ENCODE measurements at regions not wholly inside any gene's neighbourhood (a gene's known extent, or its start where the extent isn't known, plus 50 kb on each side); places are given as distances from the start of the nearest gene placed in this dataset.

DNA sequence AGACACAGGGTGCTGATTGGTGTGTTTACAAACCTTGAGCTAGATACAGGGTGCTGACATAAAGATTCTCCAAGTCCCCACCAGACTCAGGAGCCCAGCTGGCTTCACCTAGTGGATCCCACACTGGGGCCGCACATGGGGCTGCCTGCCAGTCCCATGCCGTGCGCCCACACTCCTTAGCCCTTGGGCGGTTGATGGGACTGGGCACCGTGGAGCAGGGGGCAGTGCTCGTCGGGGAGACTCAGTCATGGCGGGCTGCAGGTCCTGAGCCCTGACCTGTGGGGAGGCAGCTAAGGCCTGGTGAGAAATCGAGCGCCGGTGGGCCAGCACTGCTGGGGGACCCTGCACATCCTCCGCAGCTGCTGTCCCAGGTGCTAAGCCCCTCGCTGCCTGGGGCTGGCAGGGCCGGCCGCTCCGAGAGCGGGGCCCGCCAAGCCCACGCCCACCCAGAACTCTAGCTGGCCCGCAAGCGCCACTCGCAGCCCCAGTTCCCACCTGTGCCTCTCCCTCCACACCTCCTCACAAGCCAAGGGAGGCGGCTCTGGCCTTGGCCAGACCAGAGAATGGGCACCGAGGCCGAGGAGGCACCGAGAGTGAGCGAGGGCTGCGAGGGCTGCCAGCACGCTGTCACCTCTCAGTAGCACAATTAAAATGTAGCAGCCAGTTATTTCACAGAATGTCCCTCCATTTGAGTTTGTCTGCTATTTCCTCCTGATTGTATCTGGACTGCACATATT is 76.1 kb upstream of the PNPLA4 start:
- no peak overlapping the region for H3K27ac ChIP-seq (ENCODE audit: low read length, poor library complexity, severe bottlenecking)
- no peaks in the 10 kb centered on the region for H3K27me3 ChIP-seq (ENCODE audit: control insufficient read depth in 1 of 2, insufficient read depth in 1 of 2, low read length in 2 of 2)
- H4K91ac ChIP-seq (ENCODE audit: low read length) = no peak overlapping the region
- no peak overlapping the region for H2BK15ac ChIP-seq (ENCODE audit: low read depth, poor library complexity, severe bottlenecking)
- no peak overlapping the region for H3K4me3 ChIP-seq (ENCODE audit: insufficient read depth in 1 of 2, low read depth in 1 of 2, low read length in 2 of 2)
- no peak overlapping the region for H3K14ac ChIP-seq (ENCODE audit: low read length in 2 of 2)
- WGBS = 98% methylated on average over 28 of the region's 29 CpGs
- no peak for DNase-seq
- no peaks in the 10 kb centered on the region for H3K36me3 ChIP-seq (ENCODE audit: control insufficient read depth in 1 of 2, insufficient read depth in 2 of 2, low read depth in 1 of 2, low read length in 2 of 2)
- no peak overlapping the region for H2BK120ac ChIP-seq (ENCODE audit: low read depth, low read length)
- H3K23ac ChIP-seq (ENCODE audit: low read length in 2 of 2) = no peak overlapping the region
- H2AFZ ChIP-seq (ENCODE audit: low read depth, low read length) = no peak overlapping the region
- H3K9me3 ChIP-seq (ENCODE audit: control insufficient read depth, low read length) = no peaks in the 10 kb centered on the region
- no peaks in the 10 kb centered on the region for H3K79me1 ChIP-seq (replicated peaks; ENCODE audit: low read length, poor library complexity, severe bottlenecking)
- no peak overlapping the region for H3K9ac ChIP-seq (ENCODE audit: low read length)
- H3K4me1 ChIP-seq (ENCODE audit: control insufficient read depth, insufficient read depth, low read depth, low read length) = no peaks in the 10 kb centered on the region
- H2BK12ac ChIP-seq (ENCODE audit: low read length in 2 of 2) = no peak overlapping the region
- no peak overlapping the region for H2BK5ac ChIP-seq (ENCODE audit: low read depth, low read length, poor library complexity, severe bottlenecking)
- no peak overlapping the region for H3K4me2 ChIP-seq (ENCODE audit: low read length, poor library complexity, severe bottlenecking)
- no peak overlapping the region for H3K18ac ChIP-seq (ENCODE audit: low read depth in 1 of 2, low read length in 2 of 2)
- no peak overlapping the region for H4K8ac ChIP-seq (ENCODE audit: low read length)
- no peak overlapping the region for H2AK5ac ChIP-seq (ENCODE audit: low read length, severe bottlenecking)
- H3K4ac ChIP-seq (ENCODE audit: low read depth in 1 of 2, low read length in 2 of 2) = no peak overlapping the region

DNA sequence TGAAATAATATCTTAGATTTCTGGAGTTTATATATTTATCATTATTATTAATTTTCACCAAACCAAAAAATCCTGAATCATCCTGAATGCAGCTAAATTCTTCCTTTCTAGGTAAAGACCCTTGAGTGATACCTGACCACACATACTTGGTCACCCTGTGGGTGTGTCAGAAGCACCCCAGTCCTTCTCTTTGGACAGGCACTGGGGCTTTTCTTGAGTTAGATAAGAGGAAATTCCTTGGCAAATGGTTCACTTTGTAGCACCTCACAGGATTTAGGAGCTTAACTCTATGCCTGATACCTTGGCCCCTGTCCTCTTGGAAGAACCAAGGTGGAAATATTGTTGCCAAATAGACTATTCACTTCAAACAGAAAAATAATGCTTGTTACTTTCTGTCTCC is 69.6 kb upstream of the PNPLA4 start:
- H2AFZ ChIP-seq (ENCODE audit: low read depth, low read length) = no peak overlapping the region
- no peak overlapping the region for H2BK12ac ChIP-seq (ENCODE audit: low read length in 2 of 2)
- peaks cover 0 to 4% of the 10 kb centered on the region in 2 experiments for H3K27me3 ChIP-seq (ENCODE audit: control insufficient read depth in 1 of 2, insufficient read depth in 1 of 2, low read length in 2 of 2)
- H3K4me1 ChIP-seq (ENCODE audit: control insufficient read depth, insufficient read depth, low read depth, low read length) = no peaks in the 10 kb centered on the region
- no peak for DNase-seq
- H2AK5ac ChIP-seq (ENCODE audit: low read length, severe bottlenecking) = no peak overlapping the region
- no peak overlapping the region for H4K8ac ChIP-seq (ENCODE audit: low read length)
- H3K14ac ChIP-seq (ENCODE audit: low read length in 2 of 2) = no peak overlapping the region
- H3K27ac ChIP-seq (ENCODE audit: low read length, poor library complexity, severe bottlenecking) = no peak overlapping the region
- no peak overlapping the region for H3K9ac ChIP-seq (ENCODE audit: low read length)
- H2BK5ac ChIP-seq (ENCODE audit: low read depth, low read length, poor library complexity, severe bottlenecking) = no peak overlapping the region
- no peak overlapping the region for H3K4me3 ChIP-seq (ENCODE audit: insufficient read depth in 1 of 2, low read depth in 1 of 2, low read length in 2 of 2)
- no peak overlapping the region for H4K91ac ChIP-seq (ENCODE audit: low read length)
- H3K36me3 ChIP-seq (ENCODE audit: control insufficient read depth in 1 of 2, insufficient read depth in 2 of 2, low read depth in 1 of 2, low read length in 2 of 2) = no peaks in the 10 kb centered on the region
- no peak overlapping the region for H3K18ac ChIP-seq (ENCODE audit: low read depth in 1 of 2, low read length in 2 of 2)
- no peaks in the 10 kb centered on the region for H3K9me3 ChIP-seq (ENCODE audit: control insufficient read depth, low read length)
- no peak overlapping the region for H2BK120ac ChIP-seq (ENCODE audit: low read depth, low read length)
- H2BK15ac ChIP-seq (ENCODE audit: low read depth, poor library complexity, severe bottlenecking) = no peak overlapping the region
- no peak overlapping the region for H3K23ac ChIP-seq (ENCODE audit: low read length in 2 of 2)
- H3K4me2 ChIP-seq (ENCODE audit: low read length, poor library complexity, severe bottlenecking) = no peak overlapping the region
- no peaks in the 10 kb centered on the region for H3K79me1 ChIP-seq (replicated peaks; ENCODE audit: low read length, poor library complexity, severe bottlenecking)
- no peak overlapping the region for H3K4ac ChIP-seq (ENCODE audit: low read depth in 1 of 2, low read length in 2 of 2)

DNA sequence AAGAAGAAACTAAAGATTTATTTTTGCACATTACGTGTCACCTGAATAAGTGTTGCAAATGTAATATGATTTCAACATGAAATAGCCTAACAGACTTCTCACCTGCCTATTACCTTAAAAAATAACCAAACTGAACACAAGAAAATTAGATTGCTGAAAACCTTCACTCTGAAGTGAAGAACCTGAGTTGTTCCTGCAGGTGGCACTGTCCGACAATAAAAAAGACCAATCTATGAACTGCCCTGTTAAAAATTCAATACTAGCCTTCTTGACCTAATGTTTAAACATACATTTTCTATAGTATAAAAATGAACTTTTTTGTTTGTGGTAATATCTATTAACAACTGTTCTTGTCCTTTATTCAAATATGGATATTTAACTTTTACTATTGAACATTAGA is 69.2 kb upstream of the PNPLA4 start:
- H2BK5ac ChIP-seq (ENCODE audit: low read depth, low read length, poor library complexity, severe bottlenecking) = no peak overlapping the region
- no peak overlapping the region for H2BK12ac ChIP-seq (ENCODE audit: low read length in 2 of 2)

DNA sequence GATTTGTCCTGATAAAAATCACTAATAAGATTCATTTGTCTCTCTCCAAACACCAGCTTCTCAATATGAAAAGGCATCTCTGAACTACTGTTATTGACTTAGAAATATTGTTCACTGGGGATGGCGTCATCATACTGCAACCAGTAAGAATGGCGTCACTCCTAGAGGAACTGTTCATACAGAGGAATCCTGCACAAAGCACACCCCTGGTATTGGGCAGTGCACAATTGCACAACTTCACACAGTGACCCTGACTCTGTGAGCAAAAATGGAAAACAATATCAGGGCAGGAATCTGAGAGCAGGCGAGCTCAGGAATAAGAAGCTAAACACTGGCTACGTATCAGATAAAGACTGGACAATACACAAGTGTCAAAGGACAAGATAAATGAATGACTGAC is 66.7 kb upstream of the PNPLA4 start:
- H3K14ac ChIP-seq (ENCODE audit: low read length in 2 of 2) = no peak overlapping the region
- no peaks in the 10 kb centered on the region for H3K4me1 ChIP-seq (ENCODE audit: control insufficient read depth, insufficient read depth, low read depth, low read length)
- peaks cover 0 to 4% of the 10 kb centered on the region in 2 experiments for H3K27me3 ChIP-seq (ENCODE audit: control insufficient read depth in 1 of 2, insufficient read depth in 1 of 2, low read length in 2 of 2)
- H3K9me3 ChIP-seq (ENCODE audit: control insufficient read depth, low read length) = no peaks in the 10 kb centered on the region
- H3K4ac ChIP-seq (ENCODE audit: low read depth in 1 of 2, low read length in 2 of 2) = no peak overlapping the region
- H3K9ac ChIP-seq (ENCODE audit: low read length) = no peak overlapping the region
- H3K18ac ChIP-seq (ENCODE audit: low read depth in 1 of 2, low read length in 2 of 2) = no peak overlapping the region
- no peak overlapping the region for H3K4me2 ChIP-seq (ENCODE audit: low read length, poor library complexity, severe bottlenecking)
- H4K8ac ChIP-seq (ENCODE audit: low read length) = no peak overlapping the region
- no peaks in the 10 kb centered on the region for H3K79me1 ChIP-seq (replicated peaks; ENCODE audit: low read length, poor library complexity, severe bottlenecking)
- no peak overlapping the region for H2BK12ac ChIP-seq (ENCODE audit: low read length in 2 of 2)
- no peak overlapping the region for H3K4me3 ChIP-seq (ENCODE audit: insufficient read depth in 1 of 2, low read depth in 1 of 2, low read length in 2 of 2)
- 96% methylated on average over 4 of the region's 4 CpGs for WGBS
- no peaks in the 10 kb centered on the region for H3K36me3 ChIP-seq (ENCODE audit: control insufficient read depth in 1 of 2, insufficient read depth in 2 of 2, low read depth in 1 of 2, low read length in 2 of 2)
- no peak overlapping the region for H2BK15ac ChIP-seq (ENCODE audit: low read depth, poor library complexity, severe bottlenecking)
- no peak overlapping the region for H3K23ac ChIP-seq (ENCODE audit: low read length in 2 of 2)
- H2BK120ac ChIP-seq (ENCODE audit: low read depth, low read length) = no peak overlapping the region
- H2AK5ac ChIP-seq (ENCODE audit: low read length, severe bottlenecking) = no peak overlapping the region
- DNase-seq = no peak
- no peak overlapping the region for H2AFZ ChIP-seq (ENCODE audit: low read depth, low read length)
- no peak overlapping the region for H3K27ac ChIP-seq (ENCODE audit: low read length, poor library complexity, severe bottlenecking)
- H2BK5ac ChIP-seq (ENCODE audit: low read depth, low read length, poor library complexity, severe bottlenecking) = no peak overlapping the region
- no peak overlapping the region for H4K91ac ChIP-seq (ENCODE audit: low read length)

More for the DNA sequence above, 69.2 kb upstream of the PNPLA4 start:
- H4K8ac ChIP-seq (ENCODE audit: low read length) = no peak overlapping the region
- no peaks in the 10 kb centered on the region for H3K4me1 ChIP-seq (ENCODE audit: control insufficient read depth, insufficient read depth, low read depth, low read length)
- H4K91ac ChIP-seq (ENCODE audit: low read length) = no peak overlapping the region
- no peak overlapping the region for H2BK120ac ChIP-seq (ENCODE audit: low read depth, low read length)
- H3K14ac ChIP-seq (ENCODE audit: low read length in 2 of 2) = no peak overlapping the region
- peaks cover 0 to 4% of the 10 kb centered on the region in 2 experiments for H3K27me3 ChIP-seq (ENCODE audit: control insufficient read depth in 1 of 2, insufficient read depth in 1 of 2, low read length in 2 of 2)
- WGBS = 0% methylated on average over 1 of the region's 2 CpGs
- no peaks in the 10 kb centered on the region for H3K36me3 ChIP-seq (ENCODE audit: control insufficient read depth in 1 of 2, insufficient read depth in 2 of 2, low read depth in 1 of 2, low read length in 2 of 2)
- no peak overlapping the region for H3K27ac ChIP-seq (ENCODE audit: low read length, poor library complexity, severe bottlenecking)
- H3K4me2 ChIP-seq (ENCODE audit: low read length, poor library complexity, severe bottlenecking) = no peak overlapping the region
- no peak overlapping the region for H2BK15ac ChIP-seq (ENCODE audit: low read depth, poor library complexity, severe bottlenecking)
- no peak overlapping the region for H3K4ac ChIP-seq (ENCODE audit: low read depth in 1 of 2, low read length in 2 of 2)
- no peak overlapping the region for H3K9ac ChIP-seq (ENCODE audit: low read length)
- no peak overlapping the region for H2AFZ ChIP-seq (ENCODE audit: low read depth, low read length)
- DNase-seq = peak; percentile 38
- no peak overlapping the region for H3K4me3 ChIP-seq (ENCODE audit: insufficient read depth in 1 of 2, low read depth in 1 of 2, low read length in 2 of 2)
- H3K23ac ChIP-seq (ENCODE audit: low read length in 2 of 2) = no peak overlapping the region
- H3K18ac ChIP-seq (ENCODE audit: low read depth in 1 of 2, low read length in 2 of 2) = no peak overlapping the region
- no peaks in the 10 kb centered on the region for H3K9me3 ChIP-seq (ENCODE audit: control insufficient read depth, low read length)
- no peaks in the 10 kb centered on the region for H3K79me1 ChIP-seq (replicated peaks; ENCODE audit: low read length, poor library complexity, severe bottlenecking)
- H2AK5ac ChIP-seq (ENCODE audit: low read length, severe bottlenecking) = no peak overlapping the region

Measured in mesenchymal stem cell (in vitro differentiated cells and primary cell).